Caco-2 (cell line): ENCODE measurements at regions not wholly inside any gene's neighbourhood (a gene's known extent, or its start where the extent isn't known, plus 50 kb on each side); places are given as distances from the start of the nearest gene placed in this dataset.

Experiments used
- BruUV-seq: library from RNA; stranded (reverse); fragments of 400-500 nt; replicated peaks from 2 replicates; lab custom pipeline; 2021; lab: Mats Ljungman, UMichigan
- CTCF ChIA-PET: fragments of 300-600 bp; sonication (Branson Sonifier 250); formaldehyde crosslinking; loops from one replicate; lab custom pipeline; 2022; ENCODE audit warnings: antibody characterized with exemption; lab: Charles Lee
- POLR2A ChIA-PET: fragments of 300-600 bp; sonication (Branson Sonifier 250); formaldehyde crosslinking; loops from one replicate; lab custom pipeline; 2022; ENCODE audit warnings: antibody characterized with exemption; lab: Charles Lee
- DNase-seq, 2 experiments: peaks; one replicate each; pipeline versions ENCODE4 v3.0.0 to v3.0.0-alpha.2; 2020 to 2022
- H3K27me3 ChIP-seq: replicated peaks from 2 replicates; pipeline ENCODE4 v1.6.0; 2011; ENCODE audit warnings: low read length; ENCODE audit not compliant: control insufficient read depth, insufficient read depth
- H3K36me3 ChIP-seq: 2 replicates; pipeline ENCODE4 v1.5.1; 2011; ENCODE audit warnings: low read length; ENCODE audit not compliant: control insufficient read depth, insufficient read depth
- H3K4me1 ChIP-seq: fragments of 250-450 bp; sonication (Bioruptor Pico); 2 replicates; pipeline ENCODE4 v1.5.1; 2020; ENCODE audit warnings: mild to moderate bottlenecking
- H3K4me3 ChIP-seq: 2 replicates; pipeline ENCODE4 v1.5.1; 2011; ENCODE audit warnings: low read depth, mild to moderate bottlenecking, control low read depth, low read length
- H3K9me3 ChIP-seq: fragments of 250-450 bp; sonication (Bioruptor Pico); 2 replicates; pipeline ENCODE4 v1.5.1; 2020; ENCODE audit warnings: mild to moderate bottlenecking, moderate library complexity
- H3K27ac Mint-ChIP-seq: one replicate; pipeline ENCODE4 v1.8.0; 2022; ENCODE audit warnings: mixed read lengths; ENCODE audit not compliant: unreplicated experiment
- H3K27me3 Mint-ChIP-seq: one replicate; pipeline ENCODE4 v1.8.0; 2022; ENCODE audit warnings: mixed read lengths; ENCODE audit not compliant: insufficient read depth, unreplicated experiment
- H3K36me3 Mint-ChIP-seq: one replicate; pipeline ENCODE4 v1.8.0; 2022; ENCODE audit warnings: mild to moderate bottlenecking, mixed read lengths; ENCODE audit not compliant: insufficient read depth, unreplicated experiment
- H3K4me1 Mint-ChIP-seq: one replicate; pipeline ENCODE4 v1.8.0; 2022; ENCODE audit warnings: low read depth, mixed read lengths; ENCODE audit not compliant: unreplicated experiment
- H3K4me3 Mint-ChIP-seq: one replicate; pipeline ENCODE4 v1.8.0; 2022; ENCODE audit warnings: mild to moderate bottlenecking, moderate library complexity, mixed read lengths; ENCODE audit not compliant: unreplicated experiment
- H3K9me3 Mint-ChIP-seq: one replicate; pipeline ENCODE4 v1.8.0; 2022; ENCODE audit warnings: mixed read lengths; ENCODE audit not compliant: unreplicated experiment
- CTCF ChIP-seq, 2 experiments: fragments of 200-600 bp in 1 of 2; IDR thresholded peaks; 1 replicate in 1 of 2; 2 replicates in 1 of 2; pipeline versions ENCODE4 v1.5.1 to v1.8.0; 2011 to 2022; ENCODE audit warnings: antibody characterized with exemption in 1 of 2, control low read depth in 1 of 2, inconsistent platforms in 1 of 2, low read depth in 1 of 2, low read length in 1 of 2, mild to moderate bottlenecking in 1 of 2, moderate library complexity in 1 of 2; ENCODE audit not compliant: insufficient read depth in 1 of 2, severe bottlenecking in 1 of 2, unreplicated experiment in 1 of 2
- intact Hi-C: fragments of 100-400 bp; cut with micrococcal nuclease; formaldehyde crosslinking; loops from one replicate; pipeline ENCODE4 v1.10.0; 2022; ENCODE audit not compliant: unreplicated experiment

- no peaks in the 10 kb centered on the region for H3K9me3 ChIP-seq
- CTCF ChIA-PET, result no interaction called here
- POLR2A ChIA-PET, result no interaction called here
- Mint-ChIP-seq H3K27ac (no peak overlapping the region), H3K4me3 (no peak overlapping the region), H3K9me3 (no peaks in the 10 kb centered on the region), H3K4me1 (no peaks in the 10 kb centered on the region), H3K27me3 (no peaks in the 10 kb centered on the region), H3K36me3 (no peaks in the 10 kb centered on the region)
- H3K36me3 ChIP-seq, result no peaks in the 10 kb centered on the region
- H3K4me1 ChIP-seq, result no peaks in the 10 kb centered on the region
- no peak for TF ChIP-seq CTCF (IDR thresholded peaks at IDR 0.05; ENCODE audit: insufficient read depth in 1 of 2, low read depth in 1 of 2, low read length in 1 of 2, severe bottlenecking in 1 of 2, unreplicated experiment in 1 of 2)
- no TSS peak for BruUV-seq
- no peak for DNase-seq
- H3K27me3 ChIP-seq, result no peaks in the 10 kb centered on the region
- intact Hi-C loops, result no loop called here
- H3K4me3 ChIP-seq, result no peak overlapping the region
These were observed 358.6 kb downstream of the TEX13C start for GRCh38 chrX:125678258-125678657.

GRCh38 chrX:125680366-125680765 is 360.7 kb downstream of the TEX13C start:
- H3K36me3 ChIP-seq, result no peaks in the 10 kb centered on the region
- no peak for TF ChIP-seq CTCF (IDR thresholded peaks at IDR 0.05; ENCODE audit: insufficient read depth in 1 of 2, low read depth in 1 of 2, low read length in 1 of 2, severe bottlenecking in 1 of 2, unreplicated experiment in 1 of 2)
- no peak for DNase-seq
- no peaks in the 10 kb centered on the region for H3K27me3 ChIP-seq
- Mint-ChIP-seq H3K36me3 (no peaks in the 10 kb centered on the region), H3K4me3 (no peak overlapping the region), H3K27ac (no peak overlapping the region), H3K9me3 (no peaks in the 10 kb centered on the region), H3K4me1 (no peaks in the 10 kb centered on the region), H3K27me3 (no peaks in the 10 kb centered on the region)
- no peaks in the 10 kb centered on the region for H3K4me1 ChIP-seq
- no TSS peak for BruUV-seq
- POLR2A ChIA-PET, result no interaction called here
- no peaks in the 10 kb centered on the region for H3K9me3 ChIP-seq
- H3K4me3 ChIP-seq, result no peak overlapping the region
- CTCF ChIA-PET, result no interaction called here
- intact Hi-C loops, result no loop called here

GRCh38 chrX:125681058-125681457 is 361.4 kb downstream of the TEX13C start:
- Histone ChIP-seq H3K4me3 (no peak overlapping the region), H3K9me3 (no peaks in the 10 kb centered on the region), H3K4me1 (no peaks in the 10 kb centered on the region), H3K27me3 (no peaks in the 10 kb centered on the region), H3K36me3 (no peaks in the 10 kb centered on the region)
- no peak for DNase-seq
- no peak for TF ChIP-seq CTCF (IDR thresholded peaks at IDR 0.05; ENCODE audit: insufficient read depth in 1 of 2, low read depth in 1 of 2, low read length in 1 of 2, severe bottlenecking in 1 of 2, unreplicated experiment in 1 of 2)
- Mint-ChIP-seq H3K9me3 (no peaks in the 10 kb centered on the region), H3K36me3 (no peaks in the 10 kb centered on the region), H3K27ac (no peak overlapping the region), H3K4me1 (no peaks in the 10 kb centered on the region), H3K27me3 (no peaks in the 10 kb centered on the region), H3K4me3 (no peak overlapping the region)
- intact Hi-C loops, result no loop called here
- CTCF ChIA-PET, result no interaction called here
- POLR2A ChIA-PET, result no interaction called here
- no TSS peak for BruUV-seq
